Gastroesophageal sphincter (tissue), 3 donors: ENCODE measurements at regions not wholly inside any gene's neighbourhood (a gene's known extent, or its start where the extent isn't known, plus 50 kb on each side); places are given as distances from the start of the nearest gene placed in this dataset.

ENCODE experiments used
- POLR2A ChIP-seq, 2 donors: fragments of 450-650 bp; IDR thresholded peaks; one replicate each; pipeline ENCODE4 v1.6.1; 2017; ENCODE audit warnings: antibody characterized with exemption in 2 of 2, mild to moderate bottlenecking in 2 of 2, moderate library complexity in 1 of 2
- TF ChIP-seq, protein P1 (sequence below), 4 experiments: fragments of 200-600 bp in 2 of 4; fragments of 450-650 bp in 2 of 4; sonication (generic) in 1 of 4; IDR thresholded peaks; one replicate each; pipeline ENCODE4 v1.5.1; 2017 to 2019; ENCODE audit warnings: antibody characterized with exemption in 4 of 4, mild to moderate bottlenecking in 2 of 4, moderate library complexity in 2 of 4

DNA sequence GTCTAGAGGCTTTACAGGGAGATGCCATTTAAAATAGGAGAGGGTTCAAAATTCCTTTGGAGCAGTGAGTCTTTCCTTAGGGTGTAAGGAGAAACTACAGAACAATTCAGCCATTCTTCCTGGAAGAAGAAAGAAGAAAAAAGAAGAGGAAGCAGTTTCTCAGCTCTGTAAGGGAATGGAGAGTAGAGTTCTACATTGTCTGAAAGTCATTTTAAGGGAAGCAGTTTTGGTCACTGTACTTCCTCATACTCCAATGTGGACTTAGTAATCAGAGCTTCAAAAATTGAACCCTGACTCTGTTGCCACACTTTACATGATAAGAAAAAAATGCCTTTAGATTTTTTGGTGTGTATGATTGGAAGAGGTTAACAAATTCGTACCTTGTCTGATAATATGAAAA is 122.4 kb downstream of the LRRC70 start:
- no peak for TF ChIP-seq POLR2A (IDR thresholded peaks at IDR 0.05)
- TF ChIP-seq, protein P1, sequence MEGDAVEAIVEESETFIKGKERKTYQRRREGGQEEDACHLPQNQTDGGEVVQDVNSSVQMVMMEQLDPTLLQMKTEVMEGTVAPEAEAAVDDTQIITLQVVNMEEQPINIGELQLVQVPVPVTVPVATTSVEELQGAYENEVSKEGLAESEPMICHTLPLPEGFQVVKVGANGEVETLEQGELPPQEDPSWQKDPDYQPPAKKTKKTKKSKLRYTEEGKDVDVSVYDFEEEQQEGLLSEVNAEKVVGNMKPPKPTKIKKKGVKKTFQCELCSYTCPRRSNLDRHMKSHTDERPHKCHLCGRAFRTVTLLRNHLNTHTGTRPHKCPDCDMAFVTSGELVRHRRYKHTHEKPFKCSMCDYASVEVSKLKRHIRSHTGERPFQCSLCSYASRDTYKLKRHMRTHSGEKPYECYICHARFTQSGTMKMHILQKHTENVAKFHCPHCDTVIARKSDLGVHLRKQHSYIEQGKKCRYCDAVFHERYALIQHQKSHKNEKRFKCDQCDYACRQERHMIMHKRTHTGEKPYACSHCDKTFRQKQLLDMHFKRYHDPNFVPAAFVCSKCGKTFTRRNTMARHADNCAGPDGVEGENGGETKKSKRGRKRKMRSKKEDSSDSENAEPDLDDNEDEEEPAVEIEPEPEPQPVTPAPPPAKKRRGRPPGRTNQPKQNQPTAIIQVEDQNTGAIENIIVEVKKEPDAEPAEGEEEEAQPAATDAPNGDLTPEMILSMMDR (IDR thresholded peaks at IDR 0.05), result no peak
